ENCODE measurements at regions not wholly inside any gene's neighbourhood (a gene's known extent, or its start where the extent isn't known, plus 50 kb on each side); places are given as distances from the start of the nearest gene placed in this dataset.

- no peak for TF ChIP-seq POLR2AphosphoS5 (IDR thresholded peaks at IDR 0.05; ENCODE audit: low read depth, low read length)
- no peak for TF ChIP-seq POLR2A (IDR thresholded peaks at IDR 0.05; ENCODE audit: low read depth, low read length)
- no peak for TF ChIP-seq TAF1 (IDR thresholded peaks at IDR 0.05; ENCODE audit: borderline replicate concordance, low read depth, low read length)
These were observed 98.5 kb upstream of the RAB11FIP2 start for GRCh38 chr10:118145256-118145655.
